A549 (cell line): ENCODE measurements at regions not wholly inside any gene's neighbourhood (a gene's known extent, or its start where the extent isn't known, plus 50 kb on each side); places are given as distances from the start of the nearest gene placed in this dataset.

Source experiments
- CTCF ChIP-seq: fragments of >200 bp; sonication (Bioruptor Twin); formaldehyde crosslinking; IDR thresholded peaks from 3 replicates; pipeline ENCODE4 v1.5.1; 2016
- EP300 ChIP-seq, 2 experiments: fragments of >200 bp; sonication (Bioruptor Twin); formaldehyde crosslinking; IDR thresholded peaks; 2 replicates in 1 of 2; 3 replicates in 1 of 2; pipeline ENCODE4 v1.6.1; 2016 to 2017
- ESRRA ChIP-seq: fragments of 150-350 bp; IDR thresholded peaks from 2 replicates; pipeline ENCODE4 v1.6.1; 2014; ENCODE audit warnings: mild to moderate bottlenecking, low read length, borderline replicate concordance
- FOSL2 ChIP-seq, 2 experiments: fragments of 450-650 bp in 1 of 2; fragments of >200 bp in 1 of 2; sonication (Bioruptor Twin) in 1 of 2; formaldehyde crosslinking; IDR thresholded peaks; 2 replicates each; pipeline versions ENCODE4 v1.5.0 to v1.6.1; 2016 to 2020; ENCODE audit warnings: mild to moderate bottlenecking in 1 of 2, moderate library complexity in 1 of 2
- JUNB ChIP-seq: fragments of >200 bp; sonication (Bioruptor Twin); formaldehyde crosslinking; IDR thresholded peaks from 2 replicates; pipeline ENCODE4 v1.6.1; 2016
- MAZ ChIP-seq: fragments of 150-350 bp; IDR thresholded peaks from 2 replicates; pipeline ENCODE4 v1.6.1; 2014; ENCODE audit warnings: antibody characterized with exemption, low read depth, low read length, borderline replicate concordance
- POLR2A ChIP-seq: IDR thresholded peaks from 2 replicates; pipeline ENCODE4 v1.6.1; 2012; ENCODE audit warnings: mild to moderate bottlenecking, low read length
- POLR2AphosphoS2 ChIP-seq: conservative IDR thresholded peaks from 2 replicates; pipeline ENCODE4 v1.6.1; 2012; ENCODE audit warnings: low read length, improper control_type of control experiment, inconsistent platforms
- SMC3 ChIP-seq: fragments of >200 bp; sonication (Bioruptor Twin); formaldehyde crosslinking; IDR thresholded peaks from 3 replicates; pipeline ENCODE4 v1.6.1; 2018; ENCODE audit warnings: inconsistent platforms
- SREBF2 ChIP-seq: fragments of 450-650 bp; IDR thresholded peaks from 2 replicates; pipeline ENCODE4 v1.6.1; 2014; ENCODE audit warnings: mild to moderate bottlenecking, moderate library complexity
- TF ChIP-seq, protein P1 (sequence below): fragments of 450-650 bp; IDR thresholded peaks from 2 replicates; pipeline ENCODE4 v1.6.1; 2014; ENCODE audit warnings: antibody characterized with exemption

DNA sequence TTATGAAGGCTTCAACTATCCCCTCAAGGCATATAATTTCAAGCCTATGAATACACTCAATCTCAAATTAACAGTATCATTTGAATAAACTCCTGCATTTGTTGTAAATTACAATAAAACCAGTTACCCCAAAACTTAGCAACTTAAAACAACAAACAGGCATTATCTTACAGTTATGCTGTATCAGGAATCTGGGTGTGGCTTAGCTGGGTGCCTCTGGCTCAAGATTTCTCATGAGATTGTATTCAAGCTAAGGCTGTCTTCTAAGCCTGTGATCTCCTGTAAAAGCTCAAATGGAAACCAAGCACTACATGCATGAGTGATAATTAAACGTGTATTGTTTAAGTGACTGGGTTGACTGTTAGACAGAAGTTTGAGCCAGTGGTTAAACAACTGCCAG lies 341.0 kb upstream of the PHF14 start:
- no peak for TF ChIP-seq SREBF2
- TF ChIP-seq CTCF: no peak
- no peak for TF ChIP-seq FOSL2 (IDR thresholded peaks at IDR 0.05)
- no peak for TF ChIP-seq FOSL2 (CRISPR knock-in tag; IDR thresholded peaks at IDR 0.05)
- no peak for TF ChIP-seq MAZ
- TF ChIP-seq POLR2A: no peak
- TF ChIP-seq, protein P1, sequence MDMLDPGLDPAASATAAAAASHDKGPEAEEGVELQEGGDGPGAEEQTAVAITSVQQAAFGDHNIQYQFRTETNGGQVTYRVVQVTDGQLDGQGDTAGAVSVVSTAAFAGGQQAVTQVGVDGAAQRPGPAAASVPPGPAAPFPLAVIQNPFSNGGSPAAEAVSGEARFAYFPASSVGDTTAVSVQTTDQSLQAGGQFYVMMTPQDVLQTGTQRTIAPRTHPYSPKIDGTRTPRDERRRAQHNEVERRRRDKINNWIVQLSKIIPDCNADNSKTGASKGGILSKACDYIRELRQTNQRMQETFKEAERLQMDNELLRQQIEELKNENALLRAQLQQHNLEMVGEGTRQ: no peak
- no peak for TF ChIP-seq POLR2AphosphoS2
- no peak for TF ChIP-seq SMC3
- no peak for TF ChIP-seq ESRRA
- no peak for TF ChIP-seq EP300 (IDR thresholded peaks at IDR 0.05)
- TF ChIP-seq JUNB: no peak
